SK-N-SH treated with all-trans-retinoic acid at 6 μM for 48 hours (cell line): ENCODE measurements at regions not wholly inside any gene's neighbourhood (a gene's known extent, or its start where the extent isn't known, plus 50 kb on each side); places are given as distances from the start of the nearest gene placed in this dataset.
A peak's percentile ranks its signal among the peaks of the same experiment; 100 is the strongest.

Source experiments
- ATAC-seq: fragments of 200-7000 bp; cut with Tn5 transposase; 3 replicates; pipeline ENCODE4 v1.9.1; 2020; ENCODE audit warnings: mild to moderate bottlenecking, moderate library complexity
- ARNTL ChIP-seq: fragments of 450-650 bp; formaldehyde crosslinking; IDR thresholded peaks from 2 replicates; pipeline ENCODE4 v1.5.0; 2020; ENCODE audit warnings: low read depth, mild to moderate bottlenecking, moderate library complexity, borderline replicate concordance
- BACH2 ChIP-seq: fragments of 250-450 bp; sonication (Bioruptor Pico); IDR thresholded peaks from 2 replicates; pipeline ENCODE4 v1.9.0; 2021; ENCODE audit warnings: mild to moderate bottlenecking, borderline replicate concordance
- CREB5 ChIP-seq: fragments of 250-450 bp; sonication (Bioruptor Pico); IDR thresholded peaks from 2 replicates; pipeline ENCODE4 v1.5.1; 2020; ENCODE audit warnings: low read depth, mild to moderate bottlenecking, moderate library complexity
- CSDC2 ChIP-seq: fragments of 250-450 bp; sonication (Bioruptor Pico); IDR thresholded peaks from 2 replicates; pipeline ENCODE4 v1.5.0; 2020; ENCODE audit warnings: mild to moderate bottlenecking, moderate library complexity
- CSRNP3 ChIP-seq: fragments of 250-450 bp; sonication (Bioruptor Pico); IDR thresholded peaks from 2 replicates; pipeline ENCODE4 v1.5.1; 2021; ENCODE audit warnings: mild to moderate bottlenecking, moderate library complexity
- GLIS3 ChIP-seq: fragments of 250-450 bp; sonication (Bioruptor Pico); IDR thresholded peaks from 2 replicates; pipeline ENCODE4 v1.5.0; 2020; ENCODE audit warnings: mild to moderate bottlenecking, moderate library complexity
- ISL1 ChIP-seq: fragments of 250-450 bp; sonication (Bioruptor Pico); IDR thresholded peaks from 2 replicates; pipeline ENCODE4 v2.1.2; 2022; ENCODE audit warnings: mild to moderate bottlenecking, moderate library complexity
- PATZ1 ChIP-seq: fragments of 250-450 bp; sonication (Bioruptor Pico); IDR thresholded peaks from 2 replicates; pipeline ENCODE4 v1.8.0; 2020; ENCODE audit warnings: mild to moderate bottlenecking, moderate library complexity, borderline replicate concordance
- POU6F1 ChIP-seq: fragments of 250-450 bp; sonication (Bioruptor Pico); IDR thresholded peaks from 2 replicates; pipeline ENCODE4 v1.8.0; 2021; ENCODE audit warnings: low read depth, mild to moderate bottlenecking, moderate library complexity, borderline replicate concordance
- PPARA ChIP-seq: fragments of 250-450 bp; sonication (Bioruptor Pico); IDR thresholded peaks from 2 replicates; pipeline ENCODE4 v1.5.0; 2020; ENCODE audit warnings: mild to moderate bottlenecking, borderline replicate concordance
- RARB ChIP-seq: fragments of 250-450 bp; sonication (Bioruptor Pico); IDR thresholded peaks from 2 replicates; pipeline ENCODE4 v1.8.0; 2021; ENCODE audit warnings: mild to moderate bottlenecking, moderate library complexity
- SNAI2 ChIP-seq: fragments of 250-450 bp; sonication (Bioruptor Pico); IDR thresholded peaks from 2 replicates; pipeline ENCODE4 v1.5.0; 2020; ENCODE audit warnings: mild to moderate bottlenecking, moderate library complexity
- TOX ChIP-seq: fragments of 250-450 bp; sonication (Bioruptor Pico); IDR thresholded peaks from 2 replicates; pipeline ENCODE4 v1.8.0; 2021; ENCODE audit warnings: mild to moderate bottlenecking, moderate library complexity, borderline replicate concordance
- TSHZ2 ChIP-seq: fragments of 250-450 bp; sonication (Bioruptor Pico); IDR thresholded peaks from 2 replicates; pipeline ENCODE4 v1.5.0; 2020; ENCODE audit warnings: mild to moderate bottlenecking, moderate library complexity
- ZFP30 ChIP-seq: fragments of 450-650 bp; formaldehyde crosslinking; IDR thresholded peaks from 2 replicates; pipeline ENCODE4 v1.5.0; 2022; ENCODE audit warnings: mild to moderate bottlenecking, moderate library complexity
- ZNF70 ChIP-seq: fragments of 450-650 bp; formaldehyde crosslinking; IDR thresholded peaks from 2 replicates; pipeline ENCODE4 v1.5.0; 2020; ENCODE audit warnings: mild to moderate bottlenecking, moderate library complexity
- ZNF8 ChIP-seq: fragments of 450-650 bp; formaldehyde crosslinking; IDR thresholded peaks from 2 replicates; pipeline ENCODE4 v1.5.0; 2020; ENCODE audit warnings: mild to moderate bottlenecking, moderate library complexity

- TF ChIP-seq GLIS3 (CRISPR knock-in tag) (no peak), ARNTL (no peak), CREB5 (CRISPR knock-in tag) (no peak), PPARA (CRISPR knock-in tag) (no peak), BACH2 (CRISPR knock-in tag) (no peak), TSHZ2 (CRISPR knock-in tag) (no peak), ZFP30 (CRISPR knock-in tag) (no peak), CSDC2 (no peak), CSRNP3 (CRISPR knock-in tag) (no peak), SNAI2 (CRISPR knock-in tag) (no peak)
- TF ChIP-seq, all 23 proteins: peak for 0
- no peak for ATAC-seq
These were observed 1071.4 kb upstream of the ADGRB3 start for GRCh38 chr6:67563671-67564070.

GRCh38 chr6:67560068-67560467 is 1075.0 kb upstream of the ADGRB3 start:
- ATAC-seq: no peak
- no peak for TF ChIP-seq BACH2 (CRISPR knock-in tag)
- TF ChIP-seq PATZ1: no peak
- TF ChIP-seq CSDC2: no peak
- TF ChIP-seq CSRNP3 (CRISPR knock-in tag): no peak
- TF ChIP-seq RARB (CRISPR knock-in tag): no peak
- TF ChIP-seq POU6F1 (CRISPR knock-in tag): no peak
- no peak for TF ChIP-seq ZNF70
- TF ChIP-seq, all 23 proteins: peak for 0

GRCh38 chr6:67558985-67559384 is 1076.1 kb upstream of the ADGRB3 start:
- ATAC-seq: no peak
- TF ChIP-seq ISL1: peak; percentile 54; the same call in 1 of the 2 replicates
- no peak for TF ChIP-seq ZFP30 (CRISPR knock-in tag)

GRCh38 chr6:67544851-67545452 is 1090.1 kb upstream of the ADGRB3 start:
- TF ChIP-seq TOX (CRISPR knock-in tag): no peak
- no peak for TF ChIP-seq RARB (CRISPR knock-in tag)
- no peak for TF ChIP-seq CSDC2
- no peak for TF ChIP-seq ZNF8 (CRISPR knock-in tag)
- ATAC-seq: no peak
